Esophagus squamous epithelium (tissue), 5 donors: ENCODE measurements at regions not wholly inside any gene's neighbourhood (a gene's known extent, or its start where the extent isn't known, plus 50 kb on each side); places are given as distances from the start of the nearest gene placed in this dataset.

Source experiments
- DNase-seq: peaks from one replicate; lab custom pipeline; 2025; lab: John Stamatoyannopoulos, UW
- H3K27ac ChIP-seq, 4 donors: fragments of 200-600 bp; sonication (generic); one replicate each; pipeline ENCODE4 v1.5.1; 2016 to 2019; ENCODE audit warnings: mild to moderate bottlenecking in 1 of 4
- H3K27me3 ChIP-seq, 4 donors: fragments of 200-600 bp; sonication (generic); 1 replicate in 3 of 4; 2 replicates in 1 of 4; pipeline versions ENCODE4 v1.5.1 to v1.6.0; 2017 to 2021; ENCODE audit warnings: antibody characterized with exemption in 1 of 4
- H3K36me3 ChIP-seq, 3 donors: fragments of 200-600 bp; sonication (generic); one replicate each; pipeline ENCODE4 v1.5.1; 2016 to 2019
- H3K4me1 ChIP-seq, 3 donors: fragments of 200-600 bp; sonication (generic); one replicate each; pipeline ENCODE4 v1.5.1; 2017 to 2019
- H3K4me3 ChIP-seq, 4 donors: fragments of 200-600 bp; sonication (generic); 1 replicate in 3 of 4; 2 replicates in 1 of 4; pipeline ENCODE4 v1.5.1; 2016 to 2019; ENCODE audit warnings: mild to moderate bottlenecking in 2 of 4, moderate library complexity in 1 of 4
- H3K9me3 ChIP-seq, 3 donors: fragments of 200-600 bp; sonication (generic); one replicate each; pipeline ENCODE4 v1.5.1; 2016 to 2019
- POLR2A ChIP-seq, 4 donors: fragments of 450-650 bp; IDR thresholded peaks; one replicate each; pipeline ENCODE4 v1.6.1; 2017; ENCODE audit warnings: antibody characterized with exemption in 4 of 4, mild to moderate bottlenecking in 4 of 4, moderate library complexity in 3 of 4
- WGBS, 2 donors: methylation state at CpG; one replicate each; pipeline ENCODE4 v1.1.5; 2018; 5-methylcytosine and 5-hydroxymethylcytosine counted together
- intact Hi-C: fragments of 100-400 bp; cut with DNase I; formaldehyde crosslinking; loops from one replicate; pipeline ENCODE4 v1.15.0; 2022
- TF ChIP-seq, protein P1 (sequence below), 6 experiments: fragments of 450-650 bp in 4 of 6; fragments of 200-600 bp in 2 of 6; sonication (generic) in 2 of 6; IDR thresholded peaks; one replicate each; pipeline ENCODE4 v1.5.1; 2016 to 2019; ENCODE audit warnings: antibody characterized with exemption in 6 of 6, mild to moderate bottlenecking in 4 of 6, moderate library complexity in 4 of 6
- donor health status: DM: yes; HTN: yes; CAD: no.

DNA sequence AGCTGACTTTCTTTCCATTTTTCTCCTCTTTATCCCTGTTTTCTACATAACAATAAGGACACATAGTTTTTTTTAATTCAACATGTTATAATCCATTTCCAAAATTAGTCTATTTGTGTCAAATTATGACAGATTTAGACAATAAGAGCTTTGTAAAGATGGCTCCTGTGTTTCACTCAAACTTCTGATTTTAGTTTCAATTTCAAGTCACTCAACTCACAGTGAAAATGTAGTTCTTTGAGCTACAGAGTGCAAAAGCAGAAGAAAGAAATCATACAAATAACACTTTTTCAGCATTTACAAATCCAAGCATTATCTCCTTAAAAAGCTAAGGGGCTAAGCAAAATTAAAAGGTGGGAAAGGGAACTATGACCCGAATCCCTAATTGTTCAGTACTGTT, 340.7 kb upstream of the TRIB2 start:
- no peaks in the 10 kb centered on the region for H3K4me1 ChIP-seq
- no peak for DNase-seq
- TF ChIP-seq POLR2A (IDR thresholded peaks at IDR 0.05): no peak
- TF ChIP-seq, protein P1, sequence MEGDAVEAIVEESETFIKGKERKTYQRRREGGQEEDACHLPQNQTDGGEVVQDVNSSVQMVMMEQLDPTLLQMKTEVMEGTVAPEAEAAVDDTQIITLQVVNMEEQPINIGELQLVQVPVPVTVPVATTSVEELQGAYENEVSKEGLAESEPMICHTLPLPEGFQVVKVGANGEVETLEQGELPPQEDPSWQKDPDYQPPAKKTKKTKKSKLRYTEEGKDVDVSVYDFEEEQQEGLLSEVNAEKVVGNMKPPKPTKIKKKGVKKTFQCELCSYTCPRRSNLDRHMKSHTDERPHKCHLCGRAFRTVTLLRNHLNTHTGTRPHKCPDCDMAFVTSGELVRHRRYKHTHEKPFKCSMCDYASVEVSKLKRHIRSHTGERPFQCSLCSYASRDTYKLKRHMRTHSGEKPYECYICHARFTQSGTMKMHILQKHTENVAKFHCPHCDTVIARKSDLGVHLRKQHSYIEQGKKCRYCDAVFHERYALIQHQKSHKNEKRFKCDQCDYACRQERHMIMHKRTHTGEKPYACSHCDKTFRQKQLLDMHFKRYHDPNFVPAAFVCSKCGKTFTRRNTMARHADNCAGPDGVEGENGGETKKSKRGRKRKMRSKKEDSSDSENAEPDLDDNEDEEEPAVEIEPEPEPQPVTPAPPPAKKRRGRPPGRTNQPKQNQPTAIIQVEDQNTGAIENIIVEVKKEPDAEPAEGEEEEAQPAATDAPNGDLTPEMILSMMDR (IDR thresholded peaks at IDR 0.05): no peak
- H3K4me3 ChIP-seq: no peak overlapping the region
- no peaks in the 10 kb centered on the region for H3K9me3 ChIP-seq
- no peaks in the 10 kb centered on the region for H3K27me3 ChIP-seq
- H3K27ac ChIP-seq: no peak overlapping the region
- intact Hi-C loops: no loop called here
- H3K36me3 ChIP-seq: no peaks in the 10 kb centered on the region
- 92 to 93% methylated on average over 1 of the region's 1 CpG for WGBS, 2 donors

DNA sequence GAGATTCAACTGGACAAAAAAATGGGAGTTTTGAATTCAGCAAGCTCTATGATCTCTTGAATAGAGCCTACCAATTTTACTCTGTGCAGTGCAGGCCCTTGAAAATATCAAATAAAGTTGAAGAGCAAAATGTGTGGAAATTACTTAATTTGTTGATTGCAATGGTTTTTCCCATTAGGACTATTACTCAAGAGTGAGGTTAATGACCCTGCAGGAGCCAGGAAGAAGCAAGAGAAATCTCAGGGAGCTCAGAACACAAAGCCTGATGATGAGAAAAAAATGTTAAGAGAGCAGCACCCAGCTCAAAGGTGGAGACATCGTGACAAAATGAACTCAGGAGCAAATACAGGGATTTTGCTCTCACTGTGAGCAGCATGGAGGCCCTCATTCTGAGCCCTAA, 337.6 kb upstream of the TRIB2 start:
- TF ChIP-seq, protein P1 (IDR thresholded peaks at IDR 0.05): no peak
- no peak for TF ChIP-seq POLR2A (IDR thresholded peaks at IDR 0.05)
- DNase-seq: no peak
- Histone ChIP-seq H3K4me1 (no peaks in the 10 kb centered on the region), H3K9me3 (no peaks in the 10 kb centered on the region), H3K27ac (no peak overlapping the region), H3K36me3 (no peaks in the 10 kb centered on the region), H3K4me3 (no peak overlapping the region), H3K27me3 (no peaks in the 10 kb centered on the region)
- intact Hi-C loops: no loop called here
- 88% methylated on average over 1 of the region's 1 CpG for WGBS, 2 donors

DNA sequence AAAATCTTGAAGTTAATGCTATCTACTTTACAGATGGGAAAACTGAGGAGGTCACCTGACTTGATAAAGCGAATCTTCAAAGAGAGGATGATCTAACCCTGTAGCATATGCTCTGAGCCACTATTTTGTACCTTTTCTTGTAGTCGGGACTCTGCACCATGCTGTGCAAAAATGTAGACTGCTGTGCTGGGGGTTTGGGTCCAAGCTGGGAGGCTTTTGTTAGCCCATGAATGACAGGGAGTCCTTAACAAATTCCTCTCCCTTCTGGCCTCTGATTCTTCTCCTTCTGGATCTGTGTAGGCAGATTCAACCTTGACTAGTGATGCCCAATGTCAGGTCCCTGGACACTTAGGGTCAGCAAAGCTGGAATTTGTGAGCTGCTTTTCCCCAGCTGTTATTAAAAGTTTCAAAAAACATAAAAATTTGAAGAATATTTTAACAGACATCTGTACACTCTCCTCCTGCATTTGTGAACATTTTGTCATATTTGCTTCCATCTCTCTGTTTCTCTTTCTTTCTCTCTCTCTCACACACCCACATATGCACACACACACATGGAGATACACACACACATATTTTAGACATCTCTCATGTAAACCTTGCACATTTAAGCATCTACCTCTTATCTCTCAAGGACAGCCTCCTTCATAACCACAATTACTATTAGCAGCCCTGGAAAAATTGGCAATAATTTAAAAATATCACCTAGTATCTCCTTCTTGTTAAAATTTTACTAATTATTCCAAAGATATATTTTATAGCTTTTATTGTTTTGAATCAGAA, 335.0 kb upstream of the TRIB2 start:
- Histone ChIP-seq H3K27me3 (no peaks in the 10 kb centered on the region), H3K4me1 (no peaks in the 10 kb centered on the region), H3K36me3 (no peaks in the 10 kb centered on the region), H3K4me3 (no peak overlapping the region), H3K9me3 (no peaks in the 10 kb centered on the region), H3K27ac (no peak overlapping the region)
- 82 to 83% methylated on average over 2 of the region's 2 CpGs for WGBS, 2 donors
- TF ChIP-seq, protein P1 (IDR thresholded peaks at IDR 0.05): no peak
- TF ChIP-seq POLR2A (IDR thresholded peaks at IDR 0.05): no peak
- DNase-seq: no peak
- intact Hi-C loops: no loop called here

DNA sequence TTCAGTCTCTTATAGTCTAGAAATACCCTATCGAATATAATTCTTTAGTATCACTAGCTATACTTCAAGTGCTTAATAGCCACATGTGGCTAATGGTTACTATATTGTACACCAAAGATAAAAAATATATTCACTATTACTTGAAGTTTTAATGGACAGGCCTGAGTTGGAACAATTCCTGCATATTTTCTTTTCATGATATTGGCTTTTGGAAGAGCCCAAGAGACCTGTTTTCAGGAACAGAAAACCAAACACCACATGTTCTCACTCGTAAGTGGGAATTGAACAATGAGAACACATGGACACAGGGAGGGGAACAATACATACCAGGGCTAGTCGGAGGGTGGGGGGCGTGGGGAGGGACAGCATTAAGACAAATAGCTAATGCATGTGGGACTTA, 334.4 kb upstream of the TRIB2 start:
- WGBS, 2 donors: 64 to 67% methylated on average over 4 of the region's 4 CpGs
- no peaks in the 10 kb centered on the region for H3K9me3 ChIP-seq
- TF ChIP-seq POLR2A (IDR thresholded peaks at IDR 0.05): no peak
- TF ChIP-seq, protein P1 (IDR thresholded peaks at IDR 0.05): no peak
- no peak overlapping the region for H3K4me3 ChIP-seq
- no peak overlapping the region for H3K27ac ChIP-seq
- no peak for DNase-seq
- H3K4me1 ChIP-seq: no peaks in the 10 kb centered on the region
- H3K27me3 ChIP-seq: no peaks in the 10 kb centered on the region
- intact Hi-C loops: no loop called here
- H3K36me3 ChIP-seq: no peaks in the 10 kb centered on the region

DNA sequence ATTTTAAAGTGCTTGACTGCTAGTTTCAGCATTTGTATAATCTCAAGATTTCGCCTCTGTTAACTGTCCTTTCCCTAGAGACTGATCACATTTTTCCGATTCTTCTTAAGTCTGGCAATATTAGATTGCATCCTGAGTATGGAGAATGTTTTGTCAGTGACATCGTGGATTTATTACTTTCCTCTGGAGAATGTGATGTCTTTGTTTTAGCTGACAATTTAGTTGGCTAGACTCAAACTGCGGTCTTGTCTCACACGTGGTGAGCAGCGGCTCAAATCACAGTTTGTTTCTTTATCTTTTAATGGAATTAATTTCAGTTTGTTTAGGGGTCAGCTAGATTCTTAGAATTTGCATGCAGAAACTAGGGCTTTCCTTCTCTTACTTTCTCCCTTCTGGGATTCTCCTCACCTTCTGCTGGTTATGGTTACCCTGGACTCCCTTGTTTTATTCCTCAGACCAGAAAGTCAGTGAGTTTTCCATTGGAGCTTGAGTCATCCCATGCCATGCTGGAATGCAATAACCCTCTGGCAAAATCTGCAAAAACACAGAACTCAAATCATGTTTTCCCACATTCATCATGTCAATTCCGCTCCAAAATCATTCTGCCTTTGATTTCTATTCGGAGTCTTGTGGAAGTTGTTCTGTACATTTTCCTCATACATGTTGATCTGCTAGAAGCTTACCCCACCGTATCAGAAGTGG, 327.2 kb upstream of the TRIB2 start:
- no peak for DNase-seq
- Histone ChIP-seq H3K27me3 (no peaks in the 10 kb centered on the region), H3K27ac (no peak overlapping the region), H3K4me3 (no peak overlapping the region), H3K4me1 (no peaks in the 10 kb centered on the region), H3K36me3 (no peaks in the 10 kb centered on the region), H3K9me3 (no peaks in the 10 kb centered on the region)
- intact Hi-C loops: no loop called here
- TF ChIP-seq POLR2A (IDR thresholded peaks at IDR 0.05): no peak
- TF ChIP-seq, protein P1 (IDR thresholded peaks at IDR 0.05): no peak
- WGBS, 2 donors: 57 to 64% methylated on average over 9 of the region's 9 CpGs
